ENCODE measurements at regions not wholly inside any gene's neighbourhood (a gene's known extent, or its start where the extent isn't known, plus 50 kb on each side); places are given as distances from the start of the nearest gene placed in this dataset.

DNA sequence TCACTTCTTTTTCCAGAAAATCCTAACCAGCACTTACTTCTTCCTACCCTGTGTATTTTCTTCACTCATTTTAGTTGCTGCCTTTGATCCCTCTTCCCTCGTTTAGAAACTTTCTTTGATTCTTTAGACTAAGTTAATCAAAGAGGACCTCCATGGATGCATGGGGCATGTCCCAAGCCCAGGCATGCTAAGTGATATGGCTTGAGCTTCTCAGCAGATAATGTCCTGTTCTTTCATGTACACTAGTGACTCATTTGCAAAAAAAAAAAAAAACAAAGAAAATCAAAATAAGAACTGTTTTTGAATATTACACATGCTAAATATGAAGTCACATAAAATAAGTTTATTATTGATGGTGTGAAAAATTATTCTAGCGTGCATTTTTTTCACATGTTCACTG is 800.9 kb downstream of the SATB2 start:
- Mint-ChIP-seq H3K9me3 (ENCODE audit: insufficient read depth) (no peaks in the 10 kb centered on the region), H3K27ac (no peak overlapping the region), H3K27me3 (ENCODE audit: low read depth) (no peaks in the 10 kb centered on the region), H3K4me1 (ENCODE audit: low read depth) (no peaks in the 10 kb centered on the region), H3K36me3 (ENCODE audit: low read depth) (no peaks in the 10 kb centered on the region), H3K4me3 (no peak overlapping the region)
- ChIA-PET CTCF (no interaction called here), POLR2A (no interaction called here)
- ATAC-seq = no peak
- DNase-seq = no peak

DNA sequence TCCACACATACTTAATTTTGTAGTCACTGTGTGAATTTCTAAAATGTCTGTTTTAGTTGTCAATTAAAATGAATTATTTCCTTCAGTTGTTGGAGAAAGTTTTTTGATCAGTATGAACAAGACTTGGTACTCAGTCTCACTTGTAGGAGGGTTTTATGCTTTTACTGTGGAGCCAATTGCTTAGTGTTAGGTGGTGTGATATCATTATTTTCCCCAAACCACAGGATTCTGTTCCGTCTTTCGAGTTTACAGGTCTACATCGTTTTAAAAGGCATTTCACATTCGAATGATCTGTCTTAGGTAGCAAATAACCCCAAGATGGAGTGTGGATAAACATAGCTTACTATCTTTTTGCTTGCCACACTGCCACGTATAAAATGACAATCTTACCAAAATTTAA is 803.1 kb downstream of the SATB2 start:
- DNase-seq = no peak
- Mint-ChIP-seq H3K4me1 (ENCODE audit: low read depth) (no peaks in the 10 kb centered on the region), H3K36me3 (ENCODE audit: low read depth) (no peaks in the 10 kb centered on the region), H3K27me3 (ENCODE audit: low read depth) (no peaks in the 10 kb centered on the region), H3K27ac (no peak overlapping the region), H3K9me3 (ENCODE audit: insufficient read depth) (no peaks in the 10 kb centered on the region), H3K4me3 (no peak overlapping the region)
- CTCF ChIA-PET = no interaction called here
- POLR2A ChIA-PET = no interaction called here
- ATAC-seq = no peak

DNA sequence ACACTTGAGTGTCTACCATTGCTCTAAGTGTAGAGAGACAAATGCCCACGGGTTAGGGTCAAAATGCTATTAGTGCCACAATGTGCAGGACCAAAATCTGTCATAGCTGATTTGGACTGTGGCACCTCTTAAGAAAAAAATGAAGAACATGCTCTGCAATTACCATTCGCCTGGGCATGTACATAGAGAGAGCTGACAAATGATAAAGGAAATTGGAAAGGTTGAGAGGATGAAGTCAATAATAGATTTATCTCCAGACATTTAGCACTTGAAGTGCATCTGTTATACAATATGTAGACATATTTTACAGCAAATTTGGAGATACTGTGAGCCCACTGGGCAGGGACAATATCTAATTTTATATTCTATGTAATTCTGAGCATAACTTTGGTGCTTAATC is 804.4 kb downstream of the SATB2 start:
- no peak overlapping the region for H3K27ac Mint-ChIP-seq
- no peaks in the 10 kb centered on the region for H3K36me3 Mint-ChIP-seq (ENCODE audit: low read depth)
- no peak for ATAC-seq
- no peak for DNase-seq
- no peaks in the 10 kb centered on the region for H3K9me3 Mint-ChIP-seq (ENCODE audit: insufficient read depth)
- ChIA-PET POLR2A (no interaction called here), CTCF (no interaction called here)
- H3K4me1 Mint-ChIP-seq (ENCODE audit: low read depth) = no peaks in the 10 kb centered on the region
- H3K4me3 Mint-ChIP-seq = no peak overlapping the region
- H3K27me3 Mint-ChIP-seq (ENCODE audit: low read depth) = no peaks in the 10 kb centered on the region

DNA sequence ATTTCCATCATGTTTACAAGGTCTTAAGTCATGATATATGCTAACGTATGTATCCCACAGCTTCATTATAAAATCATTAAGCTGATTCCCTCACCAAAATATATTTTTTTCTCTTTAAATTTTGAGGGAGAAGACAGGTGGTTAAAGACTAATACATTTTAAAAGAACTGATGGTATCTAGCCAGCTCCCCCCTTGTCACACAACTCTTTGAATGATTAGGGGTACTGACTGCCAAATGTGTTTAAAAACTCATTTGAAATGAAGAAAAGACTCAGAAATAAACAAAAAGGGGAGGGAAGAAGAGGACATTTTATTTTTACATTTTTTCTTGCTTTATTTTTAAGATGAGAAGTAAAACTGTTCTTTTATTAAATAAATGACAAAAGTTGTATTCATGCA is 805.3 kb downstream of the SATB2 start:
- ATAC-seq (no peak), DNase-seq (no peak)
- Mint-ChIP-seq H3K27me3 (ENCODE audit: low read depth) (no peaks in the 10 kb centered on the region), H3K27ac (no peak overlapping the region), H3K9me3 (ENCODE audit: insufficient read depth) (no peaks in the 10 kb centered on the region), H3K4me1 (ENCODE audit: low read depth) (no peaks in the 10 kb centered on the region), H3K4me3 (no peak overlapping the region), H3K36me3 (ENCODE audit: low read depth) (no peaks in the 10 kb centered on the region)
- ChIA-PET CTCF (no interaction called here), POLR2A (no interaction called here)

DNA sequence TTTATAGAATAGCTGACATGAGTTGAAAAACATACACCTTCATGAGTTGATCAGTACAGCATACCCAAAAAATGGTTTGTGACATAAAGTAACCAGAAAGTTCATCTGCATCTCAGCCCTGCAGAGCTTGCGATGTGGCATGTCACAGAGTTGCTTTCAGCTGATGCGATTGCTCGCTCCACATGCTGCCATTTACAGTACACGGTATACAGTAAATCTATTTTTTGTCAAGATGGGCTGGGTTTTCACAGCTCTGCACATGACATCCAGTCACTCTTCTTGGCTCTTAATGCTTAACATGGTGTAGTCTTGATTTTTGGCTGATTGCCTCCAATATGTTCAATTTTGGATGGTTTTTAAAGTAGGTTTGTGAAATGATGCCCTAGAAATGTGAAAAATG is 811.9 kb downstream of the SATB2 start:
- H3K27me3 Mint-ChIP-seq (ENCODE audit: low read depth) = no peaks in the 10 kb centered on the region
- no peak for ATAC-seq
- ChIA-PET POLR2A (no interaction called here), CTCF (no interaction called here)
- no peaks in the 10 kb centered on the region for H3K9me3 Mint-ChIP-seq (ENCODE audit: insufficient read depth)
- no peaks in the 10 kb centered on the region for H3K4me1 Mint-ChIP-seq (ENCODE audit: low read depth)
- H3K36me3 Mint-ChIP-seq (ENCODE audit: low read depth) = no peaks in the 10 kb centered on the region
- H3K4me3 Mint-ChIP-seq = no peak overlapping the region
- DNase-seq = no peak
- H3K27ac Mint-ChIP-seq = no peak overlapping the region

DNA sequence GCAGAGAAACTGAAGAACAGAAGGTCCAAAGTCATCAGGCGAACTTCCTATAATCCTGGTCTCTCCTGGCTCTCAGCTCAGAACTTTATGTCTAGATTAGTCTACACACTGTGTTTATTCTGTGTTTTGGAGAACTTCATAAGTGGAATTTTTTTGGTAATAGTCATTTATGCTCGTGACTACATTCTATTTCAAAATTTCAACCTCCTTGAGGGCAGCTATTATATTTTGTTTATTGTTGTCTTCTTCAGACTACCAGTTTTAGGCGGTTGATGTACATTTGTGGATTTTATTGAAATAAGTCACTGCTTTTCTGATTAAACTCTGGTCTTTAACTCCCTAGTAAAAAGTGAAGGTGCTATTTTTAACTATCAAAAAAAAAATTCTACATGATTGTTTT is 816.6 kb downstream of the SATB2 start:
- H3K27ac Mint-ChIP-seq = no peak overlapping the region
- H3K4me1 Mint-ChIP-seq (ENCODE audit: low read depth) = no peaks in the 10 kb centered on the region
- POLR2A ChIA-PET = no interaction called here
- ATAC-seq (no peak), DNase-seq (no peak)
- CTCF ChIA-PET = no interaction called here
- no peak overlapping the region for H3K4me3 Mint-ChIP-seq
- no peaks in the 10 kb centered on the region for H3K9me3 Mint-ChIP-seq (ENCODE audit: insufficient read depth)
- H3K27me3 Mint-ChIP-seq (ENCODE audit: low read depth) = no peaks in the 10 kb centered on the region
- no peaks in the 10 kb centered on the region for H3K36me3 Mint-ChIP-seq (ENCODE audit: low read depth)

DNA sequence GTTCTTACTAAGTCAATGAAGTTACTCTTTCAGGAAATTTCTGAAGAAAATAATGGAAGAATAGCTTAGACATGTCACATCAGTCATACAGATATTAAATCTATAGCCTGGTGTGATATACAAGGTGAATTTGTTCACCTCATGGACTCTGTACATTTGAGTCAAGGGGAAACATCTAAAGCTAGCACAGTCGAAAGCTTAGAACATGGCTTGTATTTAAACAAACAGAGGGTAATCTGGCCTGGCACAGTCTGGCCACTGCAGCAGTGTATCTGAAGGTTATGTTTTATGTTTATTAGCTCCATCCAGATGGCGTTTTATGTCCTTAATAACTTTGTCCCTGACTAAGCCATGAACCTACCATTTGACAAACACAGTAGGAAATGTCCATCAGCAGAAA is 817.3 kb downstream of the SATB2 start:
- no peaks in the 10 kb centered on the region for H3K36me3 Mint-ChIP-seq (ENCODE audit: low read depth)
- H3K27me3 Mint-ChIP-seq (ENCODE audit: low read depth) = no peaks in the 10 kb centered on the region
- no peak for ATAC-seq
- no peak for DNase-seq
- H3K4me1 Mint-ChIP-seq (ENCODE audit: low read depth) = no peaks in the 10 kb centered on the region
- no peaks in the 10 kb centered on the region for H3K9me3 Mint-ChIP-seq (ENCODE audit: insufficient read depth)
- ChIA-PET POLR2A (interaction anchor here (0.7 kb wide), 1 partner anchor 90 kb away, joined by 4 read pairs; no protein-coding TSS in a partner anchor), CTCF (no interaction called here)
- no peak overlapping the region for H3K27ac Mint-ChIP-seq
- no peak overlapping the region for H3K4me3 Mint-ChIP-seq

DNA sequence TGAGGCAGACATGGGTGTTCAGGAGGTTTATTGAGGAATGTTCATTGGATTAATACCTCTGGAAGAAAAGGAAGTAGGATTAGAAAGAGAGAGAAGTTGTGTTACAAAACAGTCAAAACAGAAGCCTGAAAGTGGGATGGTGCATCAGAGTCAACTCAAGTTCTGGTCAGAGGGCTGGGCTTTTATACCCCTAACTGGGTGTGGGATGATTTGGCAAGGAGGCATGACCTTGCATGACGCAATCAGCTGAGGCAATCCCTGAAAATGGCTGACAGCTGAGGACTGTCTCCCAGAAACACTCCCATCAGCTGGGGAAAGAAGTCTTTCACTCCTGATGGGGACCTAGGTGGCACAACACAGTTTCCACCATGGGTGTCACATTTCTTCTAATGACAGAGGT is 818.2 kb downstream of the SATB2 start:
- no peak for ATAC-seq

DNA sequence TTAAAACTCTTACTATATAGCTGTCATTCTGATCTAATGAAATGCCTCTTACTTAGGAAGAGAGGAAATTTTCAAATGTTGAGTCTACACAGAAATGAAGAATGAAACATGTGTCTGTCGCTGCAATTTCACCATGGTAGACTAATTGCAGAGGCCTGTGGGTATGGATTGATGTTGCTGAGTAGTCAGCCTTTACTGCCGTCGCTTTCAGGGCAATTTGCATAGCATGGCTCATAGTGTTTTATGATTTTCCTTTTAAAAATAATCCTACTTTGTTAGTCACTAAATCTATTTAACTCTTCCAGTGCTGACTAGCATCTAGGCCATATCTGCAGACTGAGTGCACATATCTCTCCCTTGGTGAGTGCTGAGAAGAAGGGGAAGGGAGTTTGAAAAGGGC is 819.2 kb downstream of the SATB2 start:
- Mint-ChIP-seq H3K36me3 (ENCODE audit: low read depth) (no peaks in the 10 kb centered on the region), H3K4me3 (no peak overlapping the region), H3K27ac (no peak overlapping the region), H3K4me1 (ENCODE audit: low read depth) (no peaks in the 10 kb centered on the region), H3K9me3 (ENCODE audit: insufficient read depth) (no peaks in the 10 kb centered on the region), H3K27me3 (ENCODE audit: low read depth) (no peaks in the 10 kb centered on the region)
- POLR2A ChIA-PET = no interaction called here
- CTCF ChIA-PET = no interaction called here
- ATAC-seq = no peak
- DNase-seq = no peak

More for the DNA sequence above, 818.2 kb downstream of the SATB2 start:
- no peak overlapping the region for H3K4me3 Mint-ChIP-seq
- no peaks in the 10 kb centered on the region for H3K27me3 Mint-ChIP-seq (ENCODE audit: low read depth)
- no peaks in the 10 kb centered on the region for H3K36me3 Mint-ChIP-seq (ENCODE audit: low read depth)
- no peak for DNase-seq
- H3K9me3 Mint-ChIP-seq (ENCODE audit: insufficient read depth) = no peaks in the 10 kb centered on the region
- ChIA-PET POLR2A (interaction anchor here (0.5 kb wide), 1 partner anchor 420 kb away, joined by 3 read pairs; no protein-coding TSS in a partner anchor), CTCF (no interaction called here)
- no peaks in the 10 kb centered on the region for H3K4me1 Mint-ChIP-seq (ENCODE audit: low read depth)
- no peak overlapping the region for H3K27ac Mint-ChIP-seq

DNA sequence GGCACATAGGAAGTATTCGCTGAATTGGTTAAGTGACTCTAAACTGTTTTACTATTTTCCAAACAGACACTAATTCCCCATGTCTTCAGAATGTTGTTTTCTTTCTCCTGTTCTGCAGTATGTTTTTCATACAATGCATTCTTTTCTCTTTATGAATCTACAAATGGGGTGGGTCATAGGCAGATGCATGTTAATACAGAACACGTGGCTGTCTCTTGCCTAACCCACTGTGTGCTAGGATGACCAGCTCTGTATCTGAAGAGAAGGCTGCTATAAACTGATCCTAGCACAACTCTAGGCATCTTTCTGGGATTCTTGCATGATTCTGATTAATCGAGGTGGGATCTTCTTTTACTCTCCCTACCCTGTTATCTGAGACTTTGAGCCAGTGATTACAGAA is 826.0 kb downstream of the PLCL1 start:
- Mint-ChIP-seq H3K27me3 (ENCODE audit: low read depth) (no peaks in the 10 kb centered on the region), H3K27ac (no peak overlapping the region), H3K4me1 (ENCODE audit: low read depth) (no peaks in the 10 kb centered on the region), H3K4me3 (no peak overlapping the region), H3K9me3 (ENCODE audit: insufficient read depth) (no peaks in the 10 kb centered on the region), H3K36me3 (ENCODE audit: low read depth) (no peaks in the 10 kb centered on the region)
- POLR2A ChIA-PET = no interaction called here
- DNase-seq (no peak), ATAC-seq (no peak)
- CTCF ChIA-PET = no interaction called here

DNA sequence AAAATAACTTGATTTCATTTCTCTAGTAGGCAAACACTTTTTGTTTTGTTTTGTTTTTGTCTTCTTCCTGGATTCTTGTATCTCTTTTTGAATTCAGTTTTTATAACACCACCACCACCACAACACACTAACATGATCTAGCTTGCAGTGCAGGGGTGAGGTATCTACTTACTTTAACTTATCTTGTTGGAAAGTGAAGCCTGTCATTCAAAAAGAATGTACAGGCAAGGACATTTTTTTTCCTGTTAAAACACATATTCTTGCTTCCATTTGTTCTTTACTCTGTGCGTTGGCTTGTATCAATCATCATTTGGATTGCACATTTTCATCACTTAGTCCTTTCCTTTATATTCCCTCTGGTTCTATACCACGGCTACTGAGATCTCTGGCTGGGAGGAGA is 824.2 kb downstream of the PLCL1 start:
- Mint-ChIP-seq H3K9me3 (ENCODE audit: insufficient read depth) (no peaks in the 10 kb centered on the region), H3K4me1 (ENCODE audit: low read depth) (no peaks in the 10 kb centered on the region), H3K27me3 (ENCODE audit: low read depth) (no peaks in the 10 kb centered on the region), H3K36me3 (ENCODE audit: low read depth) (no peaks in the 10 kb centered on the region), H3K4me3 (no peak overlapping the region), H3K27ac (no peak overlapping the region)
- no peak for DNase-seq
- ChIA-PET POLR2A (no interaction called here), CTCF (no interaction called here)
- ATAC-seq = no peak

DNA sequence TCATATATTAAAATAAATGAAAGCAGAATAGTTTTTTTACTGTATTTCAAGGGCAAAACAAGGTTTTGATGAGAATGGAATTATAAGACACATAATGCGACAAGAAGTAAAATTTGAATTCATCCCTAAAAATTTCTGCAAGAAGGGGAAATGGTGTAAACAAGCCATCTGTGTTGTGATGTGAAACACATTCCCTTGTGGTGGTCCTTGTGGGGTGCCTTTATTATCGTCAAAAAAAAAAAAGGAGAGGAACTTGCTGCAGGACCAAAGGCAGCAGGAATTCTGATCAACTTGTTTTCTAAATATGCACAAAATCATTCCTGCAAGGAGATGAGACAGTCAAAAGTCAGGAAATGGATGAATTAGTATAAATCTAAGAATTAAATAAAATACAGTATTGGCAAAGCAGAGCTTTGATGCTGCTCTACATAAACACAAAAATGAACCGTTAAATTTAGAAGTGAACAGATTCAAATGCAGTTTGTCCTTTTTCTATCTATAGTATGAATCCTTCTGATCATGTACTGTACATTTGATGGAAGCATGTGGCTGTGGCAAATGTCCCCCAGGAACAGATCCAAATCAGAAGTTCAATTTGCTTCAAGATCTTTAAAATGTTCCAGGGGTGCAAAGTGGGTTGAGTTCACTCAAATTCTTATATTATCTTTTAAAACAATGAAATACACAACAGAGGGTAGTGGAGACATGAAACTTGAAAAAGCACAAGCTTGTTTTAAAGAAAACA is 818.8 kb downstream of the PLCL1 start:
- Mint-ChIP-seq H3K9me3 (ENCODE audit: insufficient read depth) (no peaks in the 10 kb centered on the region), H3K27ac (no peak overlapping the region), H3K4me3 (no peak overlapping the region), H3K4me1 (ENCODE audit: low read depth) (no peaks in the 10 kb centered on the region), H3K36me3 (ENCODE audit: low read depth) (no peaks in the 10 kb centered on the region), H3K27me3 (ENCODE audit: low read depth) (no peaks in the 10 kb centered on the region)
- no peak for DNase-seq
- POLR2A ChIA-PET = no interaction called here
- CTCF ChIA-PET = interaction anchor here (0.6 kb wide), 1 partner anchor 121 kb away, joined by 3 read pairs; no protein-coding TSS in a partner anchor
- ATAC-seq = no peak

DNA sequence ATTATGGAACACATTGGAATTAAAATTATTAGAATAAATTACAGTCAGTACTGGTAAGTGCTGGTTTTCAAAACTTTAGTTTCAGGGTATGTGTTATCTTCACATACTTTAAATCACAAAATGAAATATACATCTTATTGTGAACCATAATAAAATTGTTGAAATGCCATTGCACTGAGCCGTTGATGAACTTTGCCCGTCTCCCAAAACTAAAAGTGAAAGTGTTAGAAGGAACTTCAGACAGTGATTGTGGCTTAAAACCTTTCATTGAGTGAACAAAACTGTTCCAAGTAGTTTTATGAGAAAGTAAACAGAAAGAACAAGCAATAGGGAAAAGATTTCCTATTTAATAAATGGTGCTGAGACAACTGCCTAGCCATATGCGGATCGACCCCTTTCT is 811.6 kb downstream of the PLCL1 start:
- no peaks in the 10 kb centered on the region for H3K4me1 Mint-ChIP-seq (ENCODE audit: low read depth)
- no peaks in the 10 kb centered on the region for H3K36me3 Mint-ChIP-seq (ENCODE audit: low read depth)
- DNase-seq = no peak
- ATAC-seq = no peak
- ChIA-PET POLR2A (no interaction called here), CTCF (no interaction called here)
- no peaks in the 10 kb centered on the region for H3K9me3 Mint-ChIP-seq (ENCODE audit: insufficient read depth)
- no peak overlapping the region for H3K27ac Mint-ChIP-seq
- no peaks in the 10 kb centered on the region for H3K27me3 Mint-ChIP-seq (ENCODE audit: low read depth)
- H3K4me3 Mint-ChIP-seq = no peak overlapping the region

Measured in activated CD8-positive, alpha-beta T cell treated with anti-CD3 and anti-CD28 coated beads, Interleukin-2, amount 10 ng/mL, durations not matched to agents 7 days and 5 days (primary cell).